Fibroblast of villous mesenchyme (primary cell): ENCODE measurements at regions not wholly inside any gene's neighbourhood (a gene's known extent, or its start where the extent isn't known, plus 50 kb on each side); places are given as distances from the start of the nearest gene placed in this dataset.

Experiments used
- DNase-seq: peaks from one replicate; pipeline ENCODE4 v3.0.0-alpha.2; 2010; ENCODE audit warnings: low read depth
- H3K4me3 ChIP-seq: 2 replicates; pipeline ENCODE4 v1.5.1; 2011; ENCODE audit warnings: low read depth, mild to moderate bottlenecking, low read length
- TF ChIP-seq, protein P1 (sequence below): IDR thresholded peaks from 2 replicates; pipeline ENCODE4 v1.5.1; 2012; ENCODE audit warnings: low read depth, mild to moderate bottlenecking, low read length; ENCODE audit not compliant: insufficient read depth

DNA sequence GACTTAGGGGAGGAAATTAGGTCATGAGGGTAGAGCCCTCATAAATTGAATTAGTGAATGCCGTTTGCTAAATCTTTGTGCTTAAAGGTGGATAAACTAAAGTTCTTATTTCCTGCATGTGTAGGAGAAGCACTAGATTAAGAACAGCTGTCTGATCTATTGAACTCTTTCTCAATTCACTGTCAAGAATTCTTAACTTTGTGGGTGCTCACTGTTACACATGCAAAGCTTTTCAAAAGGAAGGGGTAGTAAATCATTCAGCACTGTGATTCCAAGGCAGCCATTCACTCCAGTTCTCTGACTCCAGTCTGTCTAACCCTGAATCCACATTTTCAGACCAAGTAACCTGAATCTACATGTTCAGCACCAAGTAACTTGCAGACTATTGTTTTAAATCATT lies 1520.1 kb downstream of the PCDH18 start:
- H3K4me3 ChIP-seq = no peak overlapping the region
- peak; percentile 24 for DNase-seq
- TF ChIP-seq, protein P1, sequence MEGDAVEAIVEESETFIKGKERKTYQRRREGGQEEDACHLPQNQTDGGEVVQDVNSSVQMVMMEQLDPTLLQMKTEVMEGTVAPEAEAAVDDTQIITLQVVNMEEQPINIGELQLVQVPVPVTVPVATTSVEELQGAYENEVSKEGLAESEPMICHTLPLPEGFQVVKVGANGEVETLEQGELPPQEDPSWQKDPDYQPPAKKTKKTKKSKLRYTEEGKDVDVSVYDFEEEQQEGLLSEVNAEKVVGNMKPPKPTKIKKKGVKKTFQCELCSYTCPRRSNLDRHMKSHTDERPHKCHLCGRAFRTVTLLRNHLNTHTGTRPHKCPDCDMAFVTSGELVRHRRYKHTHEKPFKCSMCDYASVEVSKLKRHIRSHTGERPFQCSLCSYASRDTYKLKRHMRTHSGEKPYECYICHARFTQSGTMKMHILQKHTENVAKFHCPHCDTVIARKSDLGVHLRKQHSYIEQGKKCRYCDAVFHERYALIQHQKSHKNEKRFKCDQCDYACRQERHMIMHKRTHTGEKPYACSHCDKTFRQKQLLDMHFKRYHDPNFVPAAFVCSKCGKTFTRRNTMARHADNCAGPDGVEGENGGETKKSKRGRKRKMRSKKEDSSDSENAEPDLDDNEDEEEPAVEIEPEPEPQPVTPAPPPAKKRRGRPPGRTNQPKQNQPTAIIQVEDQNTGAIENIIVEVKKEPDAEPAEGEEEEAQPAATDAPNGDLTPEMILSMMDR = no peak

DNA sequence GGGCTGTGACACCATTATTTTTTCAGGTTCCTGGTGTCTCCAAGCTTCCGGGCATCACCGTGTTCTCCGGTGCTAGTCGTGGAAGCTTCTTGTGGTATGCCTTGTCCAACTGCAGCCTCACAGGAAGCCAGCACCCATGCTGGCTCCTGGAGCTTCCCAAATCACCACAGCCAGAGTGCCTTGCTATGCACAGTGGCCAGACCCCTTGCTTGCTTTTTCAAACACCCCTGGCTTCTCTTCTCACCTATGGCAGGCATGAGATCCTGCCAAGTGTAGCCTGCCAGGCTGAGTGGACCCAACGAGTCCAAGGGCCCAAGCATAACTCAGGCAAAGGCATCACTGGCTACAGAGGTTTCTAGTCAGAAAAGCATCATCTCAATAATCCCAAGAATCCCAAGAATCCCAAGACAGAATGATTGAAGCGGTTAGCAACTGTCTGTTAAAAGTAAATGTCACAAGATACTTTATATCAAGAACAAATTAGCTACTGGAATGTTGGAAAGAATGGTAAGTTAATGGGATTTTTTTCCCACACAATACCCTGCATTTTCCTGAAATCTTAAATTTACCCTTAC lies 1522.9 kb downstream of the PCDH18 start:
- H3K4me3 ChIP-seq = no peak overlapping the region
- TF ChIP-seq, protein P1 = no peak
- DNase-seq = no peak

DNA sequence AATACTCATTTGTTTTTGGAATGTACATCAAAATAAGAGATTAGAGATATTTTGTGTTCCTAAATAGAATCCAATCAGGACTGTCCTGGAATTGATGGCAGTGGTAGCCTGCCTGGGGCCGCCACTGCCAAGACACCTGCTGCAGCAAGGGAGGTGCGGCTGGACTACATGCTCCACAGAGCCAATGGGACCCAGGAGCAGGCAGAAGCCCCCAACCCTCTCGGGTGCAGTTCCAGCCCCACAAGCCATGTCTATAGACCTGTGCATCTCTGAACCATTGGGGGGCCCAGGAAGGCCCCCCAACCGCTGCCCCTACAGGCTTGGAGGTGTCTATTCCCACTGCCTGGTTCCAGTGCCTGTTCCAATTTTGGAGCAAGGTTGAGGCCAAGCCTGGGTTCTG lies 1524.3 kb downstream of the PCDH18 start:
- TF ChIP-seq, protein P1 = no peak
- no peak for DNase-seq
- H3K4me3 ChIP-seq = no peak overlapping the region

DNA sequence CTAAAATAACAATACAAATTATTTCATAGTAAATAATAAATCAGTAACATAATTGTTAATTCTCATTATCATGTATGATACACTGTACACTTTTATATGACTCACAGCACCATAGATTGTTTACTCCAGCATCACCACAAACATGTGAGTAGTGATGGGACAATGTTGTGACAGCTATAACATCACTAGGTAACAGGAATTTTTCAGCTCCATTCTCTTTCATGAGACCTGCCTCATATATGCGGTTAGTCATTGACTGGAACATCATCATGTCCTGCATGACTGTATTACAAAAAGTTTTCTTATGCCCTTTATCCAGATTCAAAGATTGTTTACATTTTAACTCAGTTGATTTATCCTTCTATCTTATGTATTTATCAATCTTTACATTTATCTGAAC lies 1530.0 kb downstream of the PCDH18 start:
- DNase-seq = no peak
- no peak overlapping the region for H3K4me3 ChIP-seq
- TF ChIP-seq, protein P1 = no peak

DNA sequence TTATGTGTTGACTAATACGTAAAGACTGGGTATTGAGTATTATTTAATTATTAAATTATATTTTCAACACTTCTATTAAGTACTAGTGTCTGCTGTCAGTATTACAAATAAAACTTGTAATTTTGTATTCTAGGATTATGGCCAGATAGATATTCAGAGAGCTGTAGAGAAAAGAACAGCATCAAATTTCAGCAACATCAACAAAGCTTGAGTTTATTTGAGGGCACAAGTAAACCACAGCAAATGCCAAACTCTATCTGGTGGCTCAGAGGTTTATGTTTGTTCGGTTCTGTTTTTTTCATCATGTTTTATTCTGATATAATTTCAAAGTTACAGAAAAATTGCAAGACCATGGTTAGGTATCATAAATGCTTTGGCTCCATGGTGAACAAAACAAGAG lies 1530.5 kb downstream of the PCDH18 start:
- no peak overlapping the region for H3K4me3 ChIP-seq
- TF ChIP-seq, protein P1 = no peak
- no peak for DNase-seq

DNA sequence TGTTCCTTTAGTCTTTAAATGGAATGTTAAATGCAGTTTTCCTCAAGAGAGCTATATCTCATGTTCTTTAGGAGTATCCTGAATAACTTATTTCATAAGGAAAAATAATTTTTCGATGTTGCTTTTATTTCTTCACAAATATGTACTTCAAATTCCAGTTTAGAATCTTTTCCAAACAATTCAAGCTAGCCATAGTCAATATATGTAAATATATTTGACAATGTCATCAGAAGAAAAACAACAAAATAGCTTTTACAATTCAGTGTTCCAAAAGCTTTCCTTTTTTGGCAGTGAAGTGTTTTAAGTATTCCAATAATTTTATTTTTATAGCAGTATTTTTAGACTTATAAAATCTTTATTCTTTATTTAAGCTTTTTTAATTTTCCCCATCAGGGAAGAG lies 1532.0 kb downstream of the PCDH18 start:
- H3K4me3 ChIP-seq = no peak overlapping the region
- TF ChIP-seq, protein P1 = no peak
- DNase-seq = no peak

DNA sequence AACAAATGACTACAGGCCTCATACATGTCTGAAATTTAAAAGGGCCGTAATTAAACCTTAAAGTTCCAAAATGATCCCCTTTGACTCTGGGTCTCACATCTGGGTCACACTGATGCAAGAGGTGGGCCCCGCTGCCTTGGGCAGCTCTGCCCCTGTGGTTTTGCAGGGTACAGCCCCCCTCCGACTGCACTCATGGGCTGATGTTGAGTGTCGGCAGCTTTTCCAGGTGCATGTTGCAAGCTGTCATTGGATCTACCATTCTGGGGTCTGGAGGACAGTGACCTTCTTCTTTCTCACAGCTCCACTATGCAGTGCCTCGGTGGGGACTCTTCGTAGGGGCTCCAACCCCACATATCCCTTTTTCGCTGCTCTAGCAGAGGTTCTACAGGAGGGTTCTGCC lies 1537.9 kb downstream of the PCDH18 start:
- no peak for DNase-seq
- H3K4me3 ChIP-seq = no peak overlapping the region
- TF ChIP-seq, protein P1 = no peak
